CD4-positive, alpha-beta T cell (primary cell): ENCODE measurements at regions not wholly inside any gene's neighbourhood (a gene's known extent, or its start where the extent isn't known, plus 50 kb on each side); places are given as distances from the start of the nearest gene placed in this dataset.

Experiments
- ATAC-seq: fragments of 200-7000 bp; cut with Tn5 transposase; one replicate; pipeline ENCODE4 v1.10.0; 2022; ENCODE audit warnings: mild to moderate bottlenecking; ENCODE audit not compliant: poor library complexity
- CTCF ChIA-PET: fragments of 350-600 bp; sonication (Branson Sonifier 250); formaldehyde crosslinking; loops from one replicate; lab custom pipeline; 2021; ENCODE audit warnings: antibody characterized with exemption, inconsistent platforms; lab: Charles Lee
- POLR2A ChIA-PET: fragments of 350-600 bp; sonication (Branson Sonifier 250); formaldehyde crosslinking; loops from one replicate; lab custom pipeline; 2021; ENCODE audit warnings: antibody characterized with exemption, inconsistent platforms; lab: Charles Lee
- DNase-seq, 14 experiments: peaks; one replicate each; pipeline ENCODE4 v3.0.0-alpha.2; 2013 to 2020; ENCODE audit warnings: mixed read lengths in 2 of 14
- H3K27ac ChIP-seq, 2 donors: one replicate each; pipeline versions ENCODE4 v1.5.1 to v1.7.0; 2013; ENCODE audit warnings: low read length in 2 of 2, low read depth in 1 of 2, mild to moderate bottlenecking in 1 of 2
- H3K27me3 ChIP-seq, 2 experiments: 1 replicate in 1 of 2; 2 replicates in 1 of 2; pipeline versions ENCODE4 v1.6.1 to v1.7.0; 2013; ENCODE audit warnings: low read length in 2 of 2, control low read depth in 1 of 2, mild to moderate bottlenecking in 1 of 2, moderate library complexity in 1 of 2; ENCODE audit not compliant: insufficient read depth in 2 of 2, control insufficient read depth in 1 of 2
- H3K36me3 ChIP-seq: one replicate; pipeline ENCODE4 v1.6.1; 2013; ENCODE audit warnings: low read length, control low read depth; ENCODE audit not compliant: insufficient read depth
- H3K4me1 ChIP-seq: one replicate; pipeline ENCODE4 v1.6.1; 2013; ENCODE audit warnings: low read length, control low read depth; ENCODE audit not compliant: insufficient read depth
- H3K4me3 ChIP-seq: one replicate; pipeline ENCODE4 v1.5.1; 2013; ENCODE audit warnings: mild to moderate bottlenecking, low read length, moderate library complexity
- H3K9me3 ChIP-seq, 2 experiments: 1 replicate in 1 of 2; 2 replicates in 1 of 2; pipeline versions ENCODE4 v1.6.1 to v1.7.0; 2013; ENCODE audit warnings: low read length in 2 of 2, mild to moderate bottlenecking in 2 of 2, control low read depth in 1 of 2, moderate library complexity in 1 of 2; ENCODE audit not compliant: control insufficient read depth in 1 of 2, insufficient read depth in 1 of 2
- H3K27ac Mint-ChIP-seq: one replicate; pipeline ENCODE4 v1.8.0; 2020; ENCODE audit warnings: mixed read lengths
- H3K27me3 Mint-ChIP-seq: one replicate; pipeline ENCODE4 v1.8.0; 2021; ENCODE audit warnings: mixed read lengths
- H3K36me3 Mint-ChIP-seq: one replicate; pipeline ENCODE4 v1.8.0; 2021; ENCODE audit warnings: low read depth, mixed read lengths
- H3K4me1 Mint-ChIP-seq: one replicate; pipeline ENCODE4 v1.8.0; 2021; ENCODE audit warnings: low read depth, mixed read lengths
- H3K4me3 Mint-ChIP-seq: one replicate; pipeline ENCODE4 v1.8.0; 2020; ENCODE audit warnings: mild to moderate bottlenecking, mixed read lengths
- H3K9me3 Mint-ChIP-seq: one replicate; pipeline ENCODE4 v1.8.0; 2020; ENCODE audit warnings: mixed read lengths
- intact Hi-C, 2 experiments: fragments of 100-400 bp; cut with DNase I in 1 of 2; cut with micrococcal nuclease in 1 of 2; formaldehyde crosslinking; loops; one replicate each; pipeline versions ENCODE4 v1.15.1 to v1.9.0; 2023 to 2025; cut with DNase I, micrococcal nuclease
- TF ChIP-seq, protein P1 (sequence below): fragments of 200-600 bp; IDR thresholded peaks from one replicate; pipeline ENCODE4 v1.8.0; 2022; ENCODE audit warnings: antibody characterized with exemption, mild to moderate bottlenecking

DNA sequence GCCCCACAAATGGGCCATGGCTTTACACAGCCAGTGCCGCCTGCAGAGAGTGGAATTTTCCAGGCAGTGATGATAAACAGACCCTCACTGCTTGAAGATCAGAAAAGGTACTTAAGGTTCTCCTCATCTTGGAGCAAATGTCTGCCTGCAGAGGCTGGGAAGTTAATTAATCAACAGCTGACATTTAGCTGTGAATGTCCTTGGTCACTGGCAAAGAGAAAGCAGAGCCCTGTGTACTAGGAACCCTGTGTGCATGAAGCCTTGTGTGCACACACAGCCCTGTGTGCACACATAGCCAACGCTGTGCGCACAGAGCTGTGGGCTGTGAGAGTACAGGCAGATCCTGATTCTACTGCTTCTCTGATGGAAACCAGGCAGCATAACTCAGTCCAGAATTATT lies 291.6 kb upstream of the MKI67 start:
- H3K9me3 Mint-ChIP-seq, result peaks cover 2% of the 10 kb centered on the region
- intact Hi-C loops, result no loop called here
- no peak for DNase-seq
- ChIA-PET POLR2A (no interaction called here), CTCF (no interaction called here)
- no peak overlapping the region for H3K27ac Mint-ChIP-seq
- peaks cover 0 to 6% of the 10 kb centered on the region in 2 experiments for H3K9me3 ChIP-seq
- H3K27me3 ChIP-seq, result no peaks in the 10 kb centered on the region
- H3K4me1 ChIP-seq, result no peaks in the 10 kb centered on the region
- H3K27ac ChIP-seq, result no peak overlapping the region
- H3K27me3 Mint-ChIP-seq, result peaks cover 14% of the 10 kb centered on the region
- TF ChIP-seq, protein P1, sequence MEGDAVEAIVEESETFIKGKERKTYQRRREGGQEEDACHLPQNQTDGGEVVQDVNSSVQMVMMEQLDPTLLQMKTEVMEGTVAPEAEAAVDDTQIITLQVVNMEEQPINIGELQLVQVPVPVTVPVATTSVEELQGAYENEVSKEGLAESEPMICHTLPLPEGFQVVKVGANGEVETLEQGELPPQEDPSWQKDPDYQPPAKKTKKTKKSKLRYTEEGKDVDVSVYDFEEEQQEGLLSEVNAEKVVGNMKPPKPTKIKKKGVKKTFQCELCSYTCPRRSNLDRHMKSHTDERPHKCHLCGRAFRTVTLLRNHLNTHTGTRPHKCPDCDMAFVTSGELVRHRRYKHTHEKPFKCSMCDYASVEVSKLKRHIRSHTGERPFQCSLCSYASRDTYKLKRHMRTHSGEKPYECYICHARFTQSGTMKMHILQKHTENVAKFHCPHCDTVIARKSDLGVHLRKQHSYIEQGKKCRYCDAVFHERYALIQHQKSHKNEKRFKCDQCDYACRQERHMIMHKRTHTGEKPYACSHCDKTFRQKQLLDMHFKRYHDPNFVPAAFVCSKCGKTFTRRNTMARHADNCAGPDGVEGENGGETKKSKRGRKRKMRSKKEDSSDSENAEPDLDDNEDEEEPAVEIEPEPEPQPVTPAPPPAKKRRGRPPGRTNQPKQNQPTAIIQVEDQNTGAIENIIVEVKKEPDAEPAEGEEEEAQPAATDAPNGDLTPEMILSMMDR, result no peak
- no peak for ATAC-seq
- H3K4me3 Mint-ChIP-seq, result no peak overlapping the region
- H3K36me3 Mint-ChIP-seq, result no peaks in the 10 kb centered on the region
- no peaks in the 10 kb centered on the region for H3K4me1 Mint-ChIP-seq
- no peak overlapping the region for H3K4me3 ChIP-seq
- H3K36me3 ChIP-seq, result no peaks in the 10 kb centered on the region

DNA sequence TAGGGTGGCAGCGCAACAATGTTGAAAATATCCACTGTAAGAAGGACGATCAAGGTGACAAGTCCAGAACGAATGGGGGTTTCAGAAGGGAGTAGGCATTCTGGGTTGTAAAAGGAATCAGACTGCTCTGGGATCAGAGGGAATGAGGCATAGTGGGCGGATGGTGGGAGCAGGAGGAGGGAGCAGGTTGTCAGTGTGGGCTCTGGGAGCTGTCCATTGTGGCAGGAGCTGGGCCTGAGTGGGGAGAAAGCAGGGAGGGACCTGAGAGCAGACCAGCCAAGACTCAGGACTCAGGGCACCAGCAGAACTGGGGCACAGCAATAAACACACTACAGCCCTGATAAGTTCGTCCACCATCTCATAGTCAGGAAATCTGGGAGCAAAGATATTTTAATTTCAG lies 292.6 kb upstream of the MKI67 start:
- peaks cover 11% of the 10 kb centered on the region for H3K27me3 Mint-ChIP-seq
- Histone ChIP-seq H3K36me3 (no peaks in the 10 kb centered on the region), H3K27ac (no peak overlapping the region), H3K4me1 (no peaks in the 10 kb centered on the region), H3K4me3 (no peak overlapping the region), H3K9me3 (peaks cover 0 to 7% of the 10 kb centered on the region in 2 experiments), H3K27me3 (no peaks in the 10 kb centered on the region)
- ATAC-seq, result no peak
- no peak for DNase-seq
- H3K4me1 Mint-ChIP-seq, result no peaks in the 10 kb centered on the region
- H3K36me3 Mint-ChIP-seq, result no peaks in the 10 kb centered on the region
- H3K9me3 Mint-ChIP-seq, result peaks cover 2% of the 10 kb centered on the region
- no peak overlapping the region for H3K4me3 Mint-ChIP-seq
- ChIA-PET POLR2A (no interaction called here), CTCF (no interaction called here)
- no peak overlapping the region for H3K27ac Mint-ChIP-seq
- TF ChIP-seq, protein P1, result no peak
- intact Hi-C loops, result no loop called here

DNA sequence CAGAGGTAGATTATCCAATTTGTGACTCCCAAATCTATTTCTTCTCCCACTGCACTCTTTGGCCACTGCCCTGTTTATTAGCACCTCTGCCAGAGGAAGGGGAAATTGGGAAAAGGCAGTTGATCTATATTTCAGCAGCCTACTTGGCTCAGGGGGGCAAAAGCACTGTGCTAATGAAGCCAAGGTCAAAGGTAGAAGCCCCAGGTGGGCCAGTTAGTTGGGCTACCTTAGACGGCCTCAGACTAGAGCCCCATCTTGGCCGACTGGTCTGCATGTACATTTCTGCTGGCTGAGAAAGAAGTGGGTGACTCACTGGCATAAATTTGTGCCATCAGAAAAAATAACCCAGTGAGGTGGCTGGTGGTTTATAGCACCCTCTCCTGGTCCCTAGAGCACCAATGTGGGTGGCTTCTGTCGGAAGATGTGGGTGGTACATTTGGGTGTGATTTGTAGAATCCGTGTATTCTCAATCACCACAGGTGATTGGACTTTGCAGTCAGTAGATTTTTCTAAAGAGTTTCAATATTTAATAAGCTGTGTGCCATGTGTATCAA lies 293.3 kb upstream of the MKI67 start:
- intact Hi-C loops, result loop anchor here in 1 of 2 experiments (5.0 kb wide), 1 partner anchor 143 kb away; no protein-coding TSS in a partner anchor
- no peaks in the 10 kb centered on the region for H3K4me1 Mint-ChIP-seq
- no peak for DNase-seq
- TF ChIP-seq, protein P1, result no peak
- Histone ChIP-seq H3K4me3 (no peak overlapping the region), H3K27ac (no peak overlapping the region), H3K27me3 (no peaks in the 10 kb centered on the region), H3K4me1 (no peaks in the 10 kb centered on the region), H3K36me3 (no peaks in the 10 kb centered on the region), H3K9me3 (peaks cover 0 to 7% of the 10 kb centered on the region in 2 experiments)
- no peak overlapping the region for H3K4me3 Mint-ChIP-seq
- POLR2A ChIA-PET, result no interaction called here
- no peak for ATAC-seq
- peaks cover 2% of the 10 kb centered on the region for H3K9me3 Mint-ChIP-seq
- CTCF ChIA-PET, result no interaction called here
- H3K27me3 Mint-ChIP-seq, result peaks cover 11% of the 10 kb centered on the region
- H3K36me3 Mint-ChIP-seq, result no peaks in the 10 kb centered on the region
- H3K27ac Mint-ChIP-seq, result no peak overlapping the region
